Endothelial cell of umbilical vein (primary cell): ENCODE measurements at regions not wholly inside any gene's neighbourhood (a gene's known extent, or its start where the extent isn't known, plus 50 kb on each side); places are given as distances from the start of the nearest gene placed in this dataset.

Source experiments
- BruUV-seq: library from RNA; stranded (reverse); fragments of 400-500 nt; replicated peaks from 2 replicates; lab custom pipeline; 2021; lab: Mats Ljungman, UMichigan
- CTCF ChIA-PET: fragments of 300-600, 350-600 bp; sonication (Branson Sonifier 250); formaldehyde crosslinking; loops from one replicate; lab custom pipeline; 2021; ENCODE audit warnings: antibody characterized with exemption, inconsistent platforms; lab: Charles Lee
- POLR2A ChIA-PET: fragments of 300-600, 350-600 bp; sonication (Branson Sonifier 250); formaldehyde crosslinking; loops from one replicate; lab custom pipeline; 2021; ENCODE audit warnings: antibody characterized with exemption, inconsistent platforms; lab: Charles Lee
- DNase-seq: peaks from one replicate; pipeline ENCODE4 v3.0.0-alpha.2; 2011; ENCODE audit warnings: low read depth, low spot score
- FAIRE-seq: peaks from 2 replicates; lab custom pipeline; 2011; peaks lifted over from hg19 to GRCh38; lab: Jason Lieb, UNC
- H2AFZ ChIP-seq: 2 replicates; pipeline ENCODE4 v1.6.0; 2012; ENCODE audit warnings: low read depth, low read length, control low read depth, inconsistent platforms
- H3K27ac ChIP-seq: 2 replicates; pipeline ENCODE4 v1.5.1; 2011; ENCODE audit warnings: low read depth, mild to moderate bottlenecking, control low read depth, low read length, moderate library complexity; ENCODE audit not compliant: insufficient read depth
- H3K27me3 ChIP-seq, 2 experiments: 2 replicates each; pipeline versions ENCODE4 v1.6.0 to v1.6.1; 2011; ENCODE audit warnings: low read length in 2 of 2, mixed read lengths in 1 of 2; ENCODE audit not compliant: control insufficient read depth in 2 of 2, insufficient read depth in 2 of 2
- H3K36me3 ChIP-seq, 2 experiments: 2 replicates in 1 of 2; 3 replicates in 1 of 2; pipeline ENCODE4 v1.5.1; 2011; ENCODE audit warnings: low read length in 2 of 2, mild to moderate bottlenecking in 1 of 2, moderate library complexity in 1 of 2; ENCODE audit not compliant: control insufficient read depth in 2 of 2, insufficient read depth in 2 of 2; ENCODE audit errors: extremely low read depth in 1 of 2
- H3K4me1 ChIP-seq: 3 replicates; pipeline ENCODE4 v1.5.1; 2011; ENCODE audit warnings: mild to moderate bottlenecking, low read length; ENCODE audit not compliant: control insufficient read depth, insufficient read depth; ENCODE audit errors: extremely low read depth
- H3K4me2 ChIP-seq: 2 replicates; pipeline ENCODE4 v1.6.1; 2011; ENCODE audit warnings: low read length, control low read depth, mixed read lengths; ENCODE audit not compliant: insufficient read depth
- H3K4me3 ChIP-seq, 3 experiments: fragments of 200-600 bp in 1 of 3; sonication (generic), shearing (Covaris generic) in 1 of 3; replicated peaks in 1 of 3; 2 replicates each; pipeline ENCODE4 v1.5.1; 2011 to 2016; ENCODE audit warnings: control low read depth in 3 of 3, low read length in 3 of 3, mild to moderate bottlenecking in 2 of 3, inconsistent platforms in 1 of 3, low read depth in 1 of 3, moderate library complexity in 1 of 3; ENCODE audit not compliant: insufficient read depth in 1 of 3
- H3K79me2 ChIP-seq: 2 replicates; pipeline ENCODE4 v1.6.0; 2012; ENCODE audit warnings: low read length, inconsistent platforms; ENCODE audit not compliant: control insufficient read depth, insufficient read depth
- H3K9ac ChIP-seq: replicated peaks from 2 replicates; pipeline ENCODE3; 2011; ENCODE audit warnings: low read length, control low read depth; ENCODE audit not compliant: insufficient read depth; ENCODE audit errors: extremely low read depth
- H3K9me1 ChIP-seq: replicated peaks from 3 replicates; pipeline ENCODE4 v1.6.0; 2011; ENCODE audit warnings: mild to moderate bottlenecking, low read length; ENCODE audit not compliant: control insufficient read depth, insufficient read depth; ENCODE audit errors: extremely low read depth
- H3K9me3 ChIP-seq: replicated peaks from 2 replicates; pipeline ENCODE4 v1.5.1; 2012; ENCODE audit warnings: low read length, inconsistent platforms; ENCODE audit not compliant: control insufficient read depth, insufficient read depth
- H4K20me1 ChIP-seq: replicated peaks from 2 replicates; pipeline ENCODE3; 2011; ENCODE audit warnings: mild to moderate bottlenecking, low read length; ENCODE audit not compliant: control insufficient read depth, insufficient read depth; ENCODE audit errors: extremely low read depth
- CTCF ChIP-seq, 2 donors: IDR thresholded peaks; 1 replicate in 1 of 2; 2 replicates in 1 of 2; pipeline ENCODE4 v1.5.1; 2011; ENCODE audit warnings: low read length in 2 of 2, mild to moderate bottlenecking in 2 of 2, moderate library complexity in 2 of 2, control low read depth in 1 of 2, inconsistent platforms in 1 of 2, low read depth in 1 of 2; ENCODE audit not compliant: insufficient read depth in 1 of 2; ENCODE audit errors: extremely low read depth in 1 of 2
- EZH2 ChIP-seq: IDR thresholded peaks from 2 replicates; pipeline ENCODE4 v1.6.1; 2012; ENCODE audit warnings: borderline replicate concordance, low read depth, mild to moderate bottlenecking, moderate library complexity, low read length, inconsistent platforms; ENCODE audit not compliant: severe bottlenecking
- FOS ChIP-seq: IDR thresholded peaks from 2 replicates; pipeline ENCODE4 v1.6.1; 2011; ENCODE audit warnings: mild to moderate bottlenecking, low read length, moderate library complexity, borderline replicate concordance; ENCODE audit not compliant: insufficient read depth
- GATA2 ChIP-seq: IDR thresholded peaks from 2 replicates; pipeline ENCODE4 v1.7.0; 2011; ENCODE audit warnings: low read depth, mild to moderate bottlenecking, moderate library complexity, mixed read lengths, low read length; ENCODE audit not compliant: insufficient read length, insufficient read depth
- JUN ChIP-seq: IDR thresholded peaks from 2 replicates; pipeline ENCODE4 v1.6.1; 2011; ENCODE audit warnings: borderline replicate concordance, low read depth; ENCODE audit not compliant: insufficient read length, insufficient read depth
- MAX ChIP-seq: IDR thresholded peaks from 2 replicates; pipeline ENCODE4 v1.6.1; 2011; ENCODE audit not compliant: insufficient read depth, insufficient read length
- MYC ChIP-seq: IDR thresholded peaks from one replicate; pipeline ENCODE4 v1.6.1; 2011; ENCODE audit warnings: mild to moderate bottlenecking, low read depth, low read length
- POLR2A ChIP-seq: IDR thresholded peaks from 2 replicates; pipeline ENCODE4 v1.6.1; 2012; ENCODE audit warnings: low read depth, mild to moderate bottlenecking, control low read depth, low read length
- POLR2AphosphoS5 ChIP-seq: IDR thresholded peaks from 2 replicates; pipeline ENCODE4 v1.6.1; 2012; ENCODE audit warnings: low read depth, mild to moderate bottlenecking, control low read depth, low read length, moderate library complexity; ENCODE audit not compliant: insufficient read depth
- dilution Hi-C: fragments of 300-500 bp; cut with MboI; formaldehyde crosslinking; loops from one replicate; pipeline ENCODE4 v1.15.0; 2019; ENCODE audit warnings: low sequenced_read_pairs; ENCODE audit not compliant: extremely low pct_ligation_motif_present
- intact Hi-C: fragments of 100-400 bp; cut with micrococcal nuclease; formaldehyde crosslinking; loops from one replicate; pipeline ENCODE4 v1.10.0; 2022

- BruUV-seq: no TSS peak
- Histone ChIP-seq H3K4me3 (no peak overlapping the region), H3K4me1 (no peaks in the 10 kb centered on the region), H3K36me3 (no peaks in the 10 kb centered on the region), H2AFZ (no peak overlapping the region), H3K27ac (no peak overlapping the region), H3K9ac (no peak overlapping the region), H4K20me1 (no peaks in the 10 kb centered on the region), H3K9me1 (no peaks in the 10 kb centered on the region), H3K9me3 (no peaks in the 10 kb centered on the region), H3K27me3 (no peaks in the 10 kb centered on the region), H3K79me2 (no peaks in the 10 kb centered on the region), H3K4me2 (no peak overlapping the region)
- POLR2A ChIA-PET: no interaction called here
- FAIRE-seq (no peak), DNase-seq (no peak)
- dilution Hi-C loops (no loop called here), intact Hi-C loops (no loop called here)
- CTCF ChIA-PET: no interaction called here
- TF ChIP-seq JUN (no peak), CTCF (IDR thresholded peaks at IDR 0.05; ENCODE audit: extremely low read depth in 1 of 2, insufficient read depth in 1 of 2, low read depth in 1 of 2, low read length in 2 of 2) (no peak), EZH2 (no peak), MYC (no peak), FOS (no peak), POLR2AphosphoS5 (no peak), GATA2 (no peak), POLR2A (no peak), MAX (no peak)
Measured at GRCh38 chr3:74066456-74066855, 441.7 kb upstream of the PDZRN3 start.
